Panc1 (cell line): ENCODE measurements at regions not wholly inside any gene's neighbourhood (a gene's known extent, or its start where the extent isn't known, plus 50 kb on each side); places are given as distances from the start of the nearest gene placed in this dataset.

Experiments used
- ATAC-seq: fragments of 200-7000 bp; cut with Tn5 transposase; 2 replicates; pipeline ENCODE4 v1.9.1; 2020; ENCODE audit warnings: mild to moderate bottlenecking, moderate library complexity
- BruUV-seq: library from RNA; stranded (reverse); fragments of 400-500 nt; replicated peaks from 2 replicates; lab custom pipeline; 2021; lab: Mats Ljungman, UMichigan
- CTCF ChIA-PET: fragments of 300-600 bp; sonication (Branson Sonifier 250); formaldehyde crosslinking; loops from one replicate; lab custom pipeline; 2022; ENCODE audit warnings: antibody characterized with exemption; lab: Charles Lee
- POLR2A ChIA-PET: fragments of 300-600 bp; sonication (Branson Sonifier 250); formaldehyde crosslinking; loops from one replicate; lab custom pipeline; 2022; ENCODE audit warnings: antibody characterized with exemption; lab: Charles Lee
- DNase-seq: peaks from one replicate; pipeline ENCODE4 v3.0.0-alpha.2; 2010; ENCODE audit warnings: low read depth, low spot score
- H3K27ac ChIP-seq: 2 replicates; pipeline ENCODE4 v1.5.1; 2011; ENCODE audit warnings: mild to moderate bottlenecking, low read length, inconsistent platforms
- H3K27me3 ChIP-seq: fragments of 200-500 bp; sonication (Bioruptor generic); 2 replicates; pipeline ENCODE4 v1.6.0; 2014; ENCODE audit warnings: low read length, inconsistent platforms; ENCODE audit not compliant: control insufficient read depth, insufficient read depth
- H3K36me3 ChIP-seq: fragments of 200-500 bp; sonication (Bioruptor generic); 2 replicates; pipeline ENCODE4 v1.5.1; 2014; ENCODE audit warnings: inconsistent platforms, mild to moderate bottlenecking, low read length, moderate library complexity; ENCODE audit not compliant: control insufficient read depth, insufficient read depth
- H3K4me1 ChIP-seq: 2 replicates; pipeline ENCODE4 v1.5.1; 2011; ENCODE audit warnings: inconsistent platforms, mild to moderate bottlenecking, low read length, moderate library complexity; ENCODE audit not compliant: control insufficient read depth, insufficient read depth
- H3K4me3 ChIP-seq, 2 experiments: 2 replicates each; pipeline ENCODE4 v1.5.1; 2011 to 2012; ENCODE audit warnings: low read depth in 2 of 2, low read length in 2 of 2, mild to moderate bottlenecking in 2 of 2, inconsistent platforms in 1 of 2, moderate library complexity in 1 of 2
- H3K9me3 ChIP-seq: fragments of 200-500 bp; sonication (Bioruptor generic); 2 replicates; pipeline ENCODE4 v1.5.1; 2014; ENCODE audit warnings: low read depth, mild to moderate bottlenecking, inconsistent platforms, low read length, moderate library complexity; ENCODE audit not compliant: control insufficient read depth, insufficient read depth
- POLR2AphosphoS5 ChIP-seq: IDR thresholded peaks from 2 replicates; pipeline ENCODE4 v1.6.1; 2012; ENCODE audit warnings: mild to moderate bottlenecking, low read depth, low read length, moderate library complexity
- SIN3A ChIP-seq: IDR thresholded peaks from 2 replicates; pipeline ENCODE4 v1.6.1; 2012; ENCODE audit warnings: low read depth, mild to moderate bottlenecking, low read length, moderate library complexity, borderline replicate concordance; ENCODE audit not compliant: insufficient read depth
- TCF7L2 ChIP-seq: IDR thresholded peaks from 2 replicates; pipeline ENCODE4 v1.6.1; 2011; ENCODE audit warnings: mild to moderate bottlenecking, low read depth, low read length, inconsistent platforms
- in situ Hi-C: cut with HindIII; loops from 2 replicates; pipeline ENCODE4 v1.10.0; 2016; ENCODE audit warnings: low sequenced_read_pairs, low pct_unique_long_range_greater_than_20kb
- intact Hi-C: fragments of 100-400 bp; cut with micrococcal nuclease; formaldehyde crosslinking; loops from one replicate; pipeline ENCODE4 v1.10.0; 2022; ENCODE audit not compliant: unreplicated experiment
- TF ChIP-seq, protein P1 (sequence below), 2 experiments: IDR thresholded peaks; 2 replicates each; pipeline ENCODE4 v1.6.1; 2011 to 2012; ENCODE audit warnings: low read depth in 2 of 2, control low read depth in 1 of 2, low read length in 1 of 2, mild to moderate bottlenecking in 1 of 2, moderate library complexity in 1 of 2; ENCODE audit not compliant: insufficient read depth in 1 of 2
- TF ChIP-seq, protein P2 (sequence below): fragments of 450-650 bp; IDR thresholded peaks from 2 replicates; pipeline ENCODE4 v1.5.1; 2017; ENCODE audit warnings: mild to moderate bottlenecking

DNA sequence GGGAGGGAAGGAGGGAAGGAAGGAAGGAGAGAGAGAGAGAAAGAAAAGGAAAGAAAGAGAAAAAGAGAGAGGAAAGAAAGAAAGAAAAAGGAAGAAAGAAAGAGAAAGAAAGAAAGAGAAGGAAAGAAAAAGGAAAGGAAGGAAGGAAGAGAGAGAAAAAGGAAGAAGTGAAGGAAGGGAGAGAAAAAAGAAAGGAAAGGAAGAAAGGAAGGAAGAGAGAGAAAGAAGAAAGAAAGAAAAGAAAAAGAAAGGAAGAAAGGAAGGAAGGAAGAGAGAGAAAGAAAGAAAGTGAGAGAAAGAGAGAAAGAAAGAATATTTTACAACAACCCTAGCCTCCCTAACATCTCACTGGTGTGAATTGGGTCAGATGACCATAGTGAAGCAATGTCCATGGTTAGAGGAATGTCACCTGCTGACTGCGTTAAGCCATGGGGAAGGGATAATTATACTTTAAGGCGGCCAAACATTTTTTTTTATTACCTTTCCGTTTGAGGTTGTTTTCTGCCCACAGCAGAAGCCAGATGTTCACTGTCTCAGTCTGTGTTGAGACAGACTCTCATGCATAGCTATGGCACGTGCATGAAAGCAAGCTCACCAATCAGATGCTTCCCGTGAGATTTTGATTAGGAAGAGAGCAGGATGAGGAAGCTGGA, 76.4 kb downstream of the SNRPE start:
- in situ Hi-C loops: no loop called here
- POLR2A ChIA-PET: no interaction called here

GRCh38 chr1:203944651-203945404, 83.4 kb downstream of the SNRPE start:
- intact Hi-C loops: no loop called here
- DNase-seq: no peak
- Histone ChIP-seq H3K36me3 (no peaks in the 10 kb centered on the region), H3K27me3 (no peaks in the 10 kb centered on the region), H3K4me3 (no peak overlapping the region), H3K4me1 (no peaks in the 10 kb centered on the region), H3K9me3 (no peaks in the 10 kb centered on the region), H3K27ac (no peak overlapping the region)
- POLR2A ChIA-PET: no interaction called here
- no TSS peak for BruUV-seq
- TF ChIP-seq POLR2AphosphoS5 (no peak), TCF7L2 (no peak), SIN3A (no peak)
- TF ChIP-seq, protein P1, sequence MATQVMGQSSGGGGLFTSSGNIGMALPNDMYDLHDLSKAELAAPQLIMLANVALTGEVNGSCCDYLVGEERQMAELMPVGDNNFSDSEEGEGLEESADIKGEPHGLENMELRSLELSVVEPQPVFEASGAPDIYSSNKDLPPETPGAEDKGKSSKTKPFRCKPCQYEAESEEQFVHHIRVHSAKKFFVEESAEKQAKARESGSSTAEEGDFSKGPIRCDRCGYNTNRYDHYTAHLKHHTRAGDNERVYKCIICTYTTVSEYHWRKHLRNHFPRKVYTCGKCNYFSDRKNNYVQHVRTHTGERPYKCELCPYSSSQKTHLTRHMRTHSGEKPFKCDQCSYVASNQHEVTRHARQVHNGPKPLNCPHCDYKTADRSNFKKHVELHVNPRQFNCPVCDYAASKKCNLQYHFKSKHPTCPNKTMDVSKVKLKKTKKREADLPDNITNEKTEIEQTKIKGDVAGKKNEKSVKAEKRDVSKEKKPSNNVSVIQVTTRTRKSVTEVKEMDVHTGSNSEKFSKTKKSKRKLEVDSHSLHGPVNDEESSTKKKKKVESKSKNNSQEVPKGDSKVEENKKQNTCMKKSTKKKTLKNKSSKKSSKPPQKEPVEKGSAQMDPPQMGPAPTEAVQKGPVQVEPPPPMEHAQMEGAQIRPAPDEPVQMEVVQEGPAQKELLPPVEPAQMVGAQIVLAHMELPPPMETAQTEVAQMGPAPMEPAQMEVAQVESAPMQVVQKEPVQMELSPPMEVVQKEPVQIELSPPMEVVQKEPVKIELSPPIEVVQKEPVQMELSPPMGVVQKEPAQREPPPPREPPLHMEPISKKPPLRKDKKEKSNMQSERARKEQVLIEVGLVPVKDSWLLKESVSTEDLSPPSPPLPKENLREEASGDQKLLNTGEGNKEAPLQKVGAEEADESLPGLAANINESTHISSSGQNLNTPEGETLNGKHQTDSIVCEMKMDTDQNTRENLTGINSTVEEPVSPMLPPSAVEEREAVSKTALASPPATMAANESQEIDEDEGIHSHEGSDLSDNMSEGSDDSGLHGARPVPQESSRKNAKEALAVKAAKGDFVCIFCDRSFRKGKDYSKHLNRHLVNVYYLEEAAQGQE (IDR thresholded peaks at IDR 0.05; ENCODE audit: insufficient read depth in 1 of 2, low read depth in 2 of 2, low read length in 1 of 2): no peak
- TF ChIP-seq, protein P2, sequence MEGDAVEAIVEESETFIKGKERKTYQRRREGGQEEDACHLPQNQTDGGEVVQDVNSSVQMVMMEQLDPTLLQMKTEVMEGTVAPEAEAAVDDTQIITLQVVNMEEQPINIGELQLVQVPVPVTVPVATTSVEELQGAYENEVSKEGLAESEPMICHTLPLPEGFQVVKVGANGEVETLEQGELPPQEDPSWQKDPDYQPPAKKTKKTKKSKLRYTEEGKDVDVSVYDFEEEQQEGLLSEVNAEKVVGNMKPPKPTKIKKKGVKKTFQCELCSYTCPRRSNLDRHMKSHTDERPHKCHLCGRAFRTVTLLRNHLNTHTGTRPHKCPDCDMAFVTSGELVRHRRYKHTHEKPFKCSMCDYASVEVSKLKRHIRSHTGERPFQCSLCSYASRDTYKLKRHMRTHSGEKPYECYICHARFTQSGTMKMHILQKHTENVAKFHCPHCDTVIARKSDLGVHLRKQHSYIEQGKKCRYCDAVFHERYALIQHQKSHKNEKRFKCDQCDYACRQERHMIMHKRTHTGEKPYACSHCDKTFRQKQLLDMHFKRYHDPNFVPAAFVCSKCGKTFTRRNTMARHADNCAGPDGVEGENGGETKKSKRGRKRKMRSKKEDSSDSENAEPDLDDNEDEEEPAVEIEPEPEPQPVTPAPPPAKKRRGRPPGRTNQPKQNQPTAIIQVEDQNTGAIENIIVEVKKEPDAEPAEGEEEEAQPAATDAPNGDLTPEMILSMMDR: no peak
- in situ Hi-C loops: no loop called here
- CTCF ChIA-PET: no interaction called here
- no peak for ATAC-seq

More for the DNA sequence above, 76.4 kb downstream of the SNRPE start:
- no peaks in the 10 kb centered on the region for H3K36me3 ChIP-seq
- no peak overlapping the region for H3K4me3 ChIP-seq
- TF ChIP-seq SIN3A (no peak), TCF7L2 (no peak), POLR2AphosphoS5 (no peak)
- TF ChIP-seq, protein P2: no peak
- TF ChIP-seq, protein P1 (IDR thresholded peaks at IDR 0.05; ENCODE audit: insufficient read depth in 1 of 2, low read depth in 2 of 2, low read length in 1 of 2): no peak
- no TSS peak for BruUV-seq
- H3K4me1 ChIP-seq: no peaks in the 10 kb centered on the region
- no peaks in the 10 kb centered on the region for H3K27me3 ChIP-seq
- intact Hi-C loops: no loop called here
- ATAC-seq (no peak), DNase-seq (no peak)
- H3K9me3 ChIP-seq: no peaks in the 10 kb centered on the region
- H3K27ac ChIP-seq: no peak overlapping the region
- CTCF ChIA-PET: no interaction called here
